ENCODE measurements at regions not wholly inside any gene's neighbourhood (a gene's known extent, or its start where the extent isn't known, plus 50 kb on each side); places are given as distances from the start of the nearest gene placed in this dataset.

DNA sequence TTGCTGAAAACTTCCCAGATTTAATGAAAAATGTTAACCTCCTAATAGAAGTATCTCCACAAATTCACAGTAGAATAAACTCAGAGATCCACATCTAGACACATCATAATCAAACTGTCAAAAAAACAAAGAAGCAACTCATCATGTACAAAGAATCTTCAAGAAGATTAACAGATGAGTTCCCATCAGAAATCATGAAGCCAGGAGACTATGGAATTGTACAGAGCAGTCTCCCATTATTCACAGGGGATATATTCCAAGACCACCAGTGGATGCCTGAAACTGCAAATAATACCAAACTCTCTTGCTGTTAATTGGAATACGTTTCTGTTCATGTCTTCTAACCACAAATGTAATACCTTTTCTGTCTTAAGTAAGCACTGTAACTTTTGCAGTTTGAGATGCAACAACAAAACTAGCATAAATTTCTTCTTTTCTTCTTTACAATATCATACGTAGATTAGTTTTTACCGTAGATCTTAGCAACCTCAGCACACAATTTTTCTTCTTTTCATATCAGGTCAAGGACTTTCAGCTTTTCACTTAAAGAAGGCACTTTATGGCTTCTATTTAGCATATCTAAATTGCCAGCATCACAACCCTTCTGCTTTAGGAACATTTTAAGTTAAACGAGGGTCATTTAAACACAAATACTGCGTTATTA, 70.3 kb upstream of the MIR17HG start:
- no peak for DNase-seq (ENCODE audit: low spot score)

DNA sequence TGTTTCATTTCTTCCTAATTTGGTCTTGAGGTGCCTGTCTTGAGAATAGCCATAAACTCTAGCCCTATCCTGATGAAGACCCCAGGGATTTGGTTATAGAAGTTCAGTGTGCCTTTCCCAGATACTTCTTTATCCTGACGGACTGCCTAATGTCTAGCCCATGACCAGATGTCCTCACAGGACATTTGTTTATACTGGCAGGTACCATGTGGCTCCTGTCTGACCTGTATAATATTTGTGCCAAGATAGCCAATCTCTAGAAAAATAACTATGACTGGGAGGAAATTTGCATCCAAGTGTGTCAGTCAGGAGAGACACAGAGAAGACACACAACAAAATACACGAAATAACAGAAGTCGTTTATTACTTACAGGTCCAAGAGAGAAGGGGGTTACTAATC, 69.2 kb upstream of the MIR17HG start:
- DNase-seq (ENCODE audit: low spot score), result no peak

DNA sequence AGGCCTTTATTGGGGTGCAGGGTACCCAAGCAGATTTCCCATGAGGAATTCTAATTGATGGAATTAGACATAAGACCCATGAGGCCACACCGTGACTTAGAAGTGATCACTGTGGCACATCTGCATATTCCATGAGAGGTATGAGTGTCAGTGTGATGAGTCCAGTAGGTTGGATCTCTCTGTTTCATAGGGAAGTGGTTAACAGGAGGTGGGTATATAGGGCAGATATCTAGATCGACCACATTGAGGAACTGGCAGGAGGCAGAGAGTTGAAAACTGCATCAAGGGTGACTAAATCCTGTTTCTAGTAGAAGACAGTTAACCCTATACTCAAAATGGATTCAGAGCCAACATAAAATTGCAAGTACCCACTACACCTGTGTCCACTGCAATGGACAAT, 68.6 kb upstream of the MIR17HG start:
- no peak for DNase-seq (ENCODE audit: low spot score)

DNA sequence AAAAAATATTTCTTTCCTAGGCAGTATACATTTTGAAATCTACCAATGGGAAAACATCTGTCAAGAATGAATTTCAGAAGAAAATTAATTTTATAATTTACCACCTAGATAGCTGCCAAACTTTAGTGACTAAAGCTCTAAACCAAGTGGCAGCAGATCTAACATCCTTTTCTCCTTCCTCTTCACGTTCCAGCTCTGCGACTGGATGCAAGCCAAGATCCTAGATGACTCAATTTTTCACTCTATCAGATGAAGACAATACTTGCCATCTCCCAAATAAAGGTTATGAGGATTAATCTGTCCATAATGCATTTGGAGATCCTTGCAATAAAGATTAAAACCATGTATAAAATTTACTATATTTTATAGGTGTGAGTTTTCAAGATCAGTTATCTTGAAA, 66.7 kb upstream of the MIR17HG start:
- DNase-seq (ENCODE audit: low spot score), result no peak

DNA sequence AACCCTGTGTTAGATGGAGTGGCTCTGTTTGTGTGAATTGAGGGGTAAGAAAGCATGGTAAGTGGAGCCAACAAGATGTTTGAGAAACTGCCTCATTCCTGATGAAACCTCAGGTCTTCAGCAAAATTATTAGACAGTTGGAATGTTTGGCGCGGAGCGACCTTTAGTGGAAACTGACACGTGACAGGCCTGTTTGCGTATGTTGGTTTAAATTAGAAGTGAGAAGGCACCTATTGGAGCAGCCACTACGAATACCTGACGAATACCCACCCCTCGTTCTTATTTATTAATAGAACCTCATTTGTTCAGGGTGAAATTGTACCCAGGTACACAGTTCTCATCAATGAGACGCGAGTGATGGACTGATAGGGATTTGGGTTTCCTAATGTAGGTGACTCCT, 63.2 kb upstream of the MIR17HG start:
- no peak for DNase-seq (ENCODE audit: low spot score)

DNA sequence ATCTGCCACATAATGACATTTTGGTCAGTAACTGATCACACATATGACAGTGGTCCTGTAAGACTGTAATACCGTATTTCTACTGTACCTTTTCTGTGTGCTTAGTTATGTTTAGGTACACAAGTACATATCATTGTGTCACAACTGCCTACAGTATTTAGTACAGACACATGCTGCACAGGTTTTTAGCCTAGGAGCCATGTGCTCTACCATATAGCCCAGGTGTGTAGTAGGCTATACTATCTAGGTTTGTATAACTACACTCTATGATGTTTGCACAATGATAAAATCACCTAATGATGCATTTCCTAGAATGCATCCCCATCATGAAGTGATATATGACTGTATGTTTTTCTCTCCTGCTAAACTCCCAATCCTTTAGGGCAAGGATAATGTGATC, 61.2 kb upstream of the MIR17HG start:
- no peak for DNase-seq (ENCODE audit: low spot score)

DNA sequence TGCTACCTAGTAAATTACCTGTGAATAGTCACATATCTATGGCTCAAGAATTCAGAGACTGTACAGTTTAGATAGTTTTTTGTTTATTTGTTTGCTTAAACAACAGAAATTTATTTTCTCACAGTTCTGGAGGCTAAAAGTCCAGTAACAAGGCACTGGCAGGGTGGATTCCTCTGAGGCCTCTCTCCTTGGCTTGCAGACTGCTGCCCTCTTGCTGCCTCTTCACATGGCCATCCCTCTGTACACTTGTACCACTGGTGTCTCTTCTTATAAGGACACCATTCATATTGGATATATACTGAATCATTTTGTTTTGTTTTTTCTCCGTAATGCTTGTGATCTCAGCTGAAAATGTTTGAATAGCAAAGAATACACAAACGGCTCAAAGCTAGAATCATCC, 56.4 kb upstream of the MIR17HG start:
- no peak for DNase-seq (ENCODE audit: low spot score)

DNA sequence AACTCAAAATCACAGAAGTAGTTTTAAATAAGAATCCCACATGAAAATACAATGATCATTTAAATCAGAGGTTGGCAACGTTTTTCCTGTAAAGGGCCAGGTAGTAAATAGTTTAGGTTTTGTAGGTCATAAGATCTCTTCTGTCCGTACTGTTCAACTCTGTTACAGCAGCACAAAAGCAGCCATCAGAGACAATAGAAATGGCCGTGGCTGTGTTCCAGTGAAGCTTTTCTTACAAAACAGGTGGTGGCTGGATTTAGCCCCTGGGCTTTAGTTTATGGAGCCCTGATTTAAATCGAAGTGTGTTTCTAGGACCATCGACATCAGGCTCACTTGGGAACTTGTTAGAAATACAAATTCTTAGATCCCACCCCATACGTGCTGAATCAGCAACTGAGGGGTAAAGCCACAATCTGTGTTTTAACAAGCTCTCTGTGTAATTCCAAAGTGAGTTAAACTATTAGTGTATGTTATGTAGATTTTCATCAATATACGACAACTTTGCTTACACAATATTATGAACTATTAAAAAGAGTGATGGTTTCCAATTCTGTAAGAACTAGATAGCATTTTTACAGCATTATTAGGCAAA, 54.8 kb upstream of the MIR17HG start:
- DNase-seq (ENCODE audit: low spot score), result no peak

DNA sequence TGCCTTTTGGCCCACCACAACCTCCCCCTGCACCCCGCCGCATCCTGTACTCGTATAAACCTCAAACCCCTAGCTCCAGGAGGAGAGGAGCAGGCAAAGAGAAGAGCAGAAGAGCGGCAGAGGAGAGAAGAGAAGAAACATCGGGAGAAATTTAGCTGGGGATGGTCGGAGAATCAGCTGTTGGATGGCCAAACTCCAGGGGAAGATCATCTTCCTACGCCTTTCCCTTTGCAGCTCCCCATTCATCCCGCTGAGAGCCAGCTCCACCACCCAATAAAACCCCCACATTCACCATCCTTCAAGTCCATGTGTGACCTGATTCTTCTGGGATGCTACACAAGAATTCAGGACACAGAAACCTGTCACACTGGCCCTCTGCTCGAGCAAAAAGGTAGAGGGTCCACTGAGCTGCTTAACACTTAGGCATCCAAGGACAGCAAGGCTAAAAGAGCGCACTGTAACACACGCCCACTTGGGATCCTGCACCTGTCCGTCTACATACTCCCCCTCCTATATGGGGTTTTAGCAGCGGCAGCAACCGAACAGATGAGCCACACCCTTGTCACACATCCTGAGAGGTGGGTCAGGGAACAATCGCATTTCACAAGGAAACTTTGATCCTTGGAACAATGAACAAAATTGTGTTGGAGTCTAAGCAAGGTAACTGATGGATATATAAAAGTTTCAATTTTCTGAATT, 51.6 kb upstream of the MIR17HG start:
- DNase-seq (ENCODE audit: low spot score), result no peak

DNA sequence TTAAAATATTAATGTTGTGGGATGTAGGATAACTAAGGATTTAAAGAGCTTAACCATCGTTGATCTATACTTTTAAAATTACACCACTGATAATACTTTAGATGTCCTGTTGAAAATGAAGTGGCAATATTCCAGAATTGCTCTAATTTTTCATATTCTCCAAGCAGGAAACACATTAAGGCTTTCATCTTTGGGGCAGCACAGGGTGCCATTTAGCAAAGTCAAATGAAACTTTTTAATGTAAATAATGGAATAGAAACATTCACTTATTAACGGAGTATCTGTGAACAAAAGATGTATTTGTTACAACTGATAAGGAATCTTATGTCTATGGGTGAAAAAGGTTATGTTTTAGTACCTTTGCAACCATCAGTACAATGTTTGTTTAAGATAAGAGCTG, 50.0 kb upstream of the MIR17HG start:
- no peak for DNase-seq (ENCODE audit: low spot score)
